IPS-15b (cell line): ENCODE measurements at regions not wholly inside any gene's neighbourhood (a gene's known extent, or its start where the extent isn't known, plus 50 kb on each side); places are given as distances from the start of the nearest gene placed in this dataset.

ENCODE experiments used
- H3K27me3 ChIP-seq: one replicate; pipeline ENCODE4 v1.6.1; 2013; ENCODE audit warnings: low read length; ENCODE audit not compliant: control insufficient read depth, insufficient read depth
- H3K36me3 ChIP-seq: one replicate; pipeline ENCODE4 v1.6.1; 2013; ENCODE audit warnings: low read length; ENCODE audit not compliant: control insufficient read depth, insufficient read depth
- H3K4me1 ChIP-seq: one replicate; pipeline ENCODE4 v1.6.1; 2013; ENCODE audit warnings: mild to moderate bottlenecking, low read length; ENCODE audit not compliant: control insufficient read depth, insufficient read depth
- H3K4me3 ChIP-seq: one replicate; pipeline ENCODE4 v1.5.1; 2013; ENCODE audit warnings: low read depth, low read length
- H3K9ac ChIP-seq: one replicate; pipeline ENCODE4 v1.6.1; 2013; ENCODE audit warnings: low read depth, mild to moderate bottlenecking, low read length
- H3K9me3 ChIP-seq: one replicate; pipeline ENCODE4 v1.6.1; 2013; ENCODE audit warnings: mild to moderate bottlenecking, low read length; ENCODE audit not compliant: control insufficient read depth, insufficient read depth

DNA sequence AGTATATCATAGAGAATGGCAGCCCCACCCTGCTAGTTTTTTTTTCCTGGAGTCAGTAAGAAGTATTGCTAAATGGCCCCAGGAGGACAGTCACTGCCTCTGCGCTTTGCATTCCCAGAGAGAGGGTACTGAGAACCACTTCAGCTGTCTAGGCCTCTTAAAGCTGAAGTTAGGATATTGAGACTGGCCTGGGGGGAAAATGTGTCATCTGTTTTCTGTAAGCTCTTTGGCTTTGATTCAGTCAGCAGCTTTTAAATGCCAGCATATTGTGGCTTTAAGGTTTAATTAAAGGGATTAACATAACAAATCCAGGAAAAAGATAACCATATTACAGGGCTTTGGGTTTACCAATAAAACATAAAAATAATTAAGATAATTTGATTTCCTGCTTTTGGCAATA is 852.0 kb downstream of the PCDH18 start:
- Histone ChIP-seq H3K36me3 (no peaks in the 10 kb centered on the region), H3K4me1 (no peaks in the 10 kb centered on the region), H3K27me3 (no peaks in the 10 kb centered on the region), H3K9me3 (no peaks in the 10 kb centered on the region), H3K4me3 (no peak overlapping the region), H3K9ac (no peak overlapping the region)

- no peaks in the 10 kb centered on the region for H3K36me3 ChIP-seq
- H3K27me3 ChIP-seq = no peaks in the 10 kb centered on the region
- no peaks in the 10 kb centered on the region for H3K9me3 ChIP-seq
- H3K9ac ChIP-seq = no peak overlapping the region
- H3K4me3 ChIP-seq = no peak overlapping the region
- H3K4me1 ChIP-seq = no peaks in the 10 kb centered on the region
Observed at GRCh38 chr4:136670265-136670664, 862.0 kb downstream of the PCDH18 start.

DNA sequence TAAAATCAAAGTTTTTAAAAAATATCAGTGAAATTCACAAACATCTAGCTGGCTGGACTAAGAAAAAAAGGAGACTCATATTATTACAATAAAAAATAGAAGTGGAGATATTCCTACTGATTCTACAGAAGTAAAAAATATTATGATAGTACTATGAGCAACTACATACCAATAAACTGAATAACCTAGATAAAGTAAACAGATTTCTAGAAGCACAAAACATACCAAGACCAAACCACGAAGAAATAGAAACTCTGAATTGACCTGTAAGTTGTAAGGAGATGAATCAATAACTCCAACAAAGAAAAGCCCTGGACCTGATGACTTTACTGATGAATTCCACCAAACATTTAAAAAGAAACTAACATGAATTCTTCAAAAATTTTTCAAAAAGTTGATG is 867.3 kb downstream of the PCDH18 start:
- H3K9me3 ChIP-seq = no peaks in the 10 kb centered on the region
- H3K4me3 ChIP-seq = no peak overlapping the region
- no peak overlapping the region for H3K9ac ChIP-seq
- H3K4me1 ChIP-seq = no peaks in the 10 kb centered on the region
- no peaks in the 10 kb centered on the region for H3K27me3 ChIP-seq
- H3K36me3 ChIP-seq = no peaks in the 10 kb centered on the region

GRCh38 chr4:136662539-136662938 is 869.8 kb downstream of the PCDH18 start:
- Histone ChIP-seq H3K9me3 (no peaks in the 10 kb centered on the region), H3K4me3 (no peak overlapping the region), H3K9ac (no peak overlapping the region), H3K4me1 (no peaks in the 10 kb centered on the region), H3K27me3 (no peaks in the 10 kb centered on the region), H3K36me3 (no peaks in the 10 kb centered on the region)

DNA sequence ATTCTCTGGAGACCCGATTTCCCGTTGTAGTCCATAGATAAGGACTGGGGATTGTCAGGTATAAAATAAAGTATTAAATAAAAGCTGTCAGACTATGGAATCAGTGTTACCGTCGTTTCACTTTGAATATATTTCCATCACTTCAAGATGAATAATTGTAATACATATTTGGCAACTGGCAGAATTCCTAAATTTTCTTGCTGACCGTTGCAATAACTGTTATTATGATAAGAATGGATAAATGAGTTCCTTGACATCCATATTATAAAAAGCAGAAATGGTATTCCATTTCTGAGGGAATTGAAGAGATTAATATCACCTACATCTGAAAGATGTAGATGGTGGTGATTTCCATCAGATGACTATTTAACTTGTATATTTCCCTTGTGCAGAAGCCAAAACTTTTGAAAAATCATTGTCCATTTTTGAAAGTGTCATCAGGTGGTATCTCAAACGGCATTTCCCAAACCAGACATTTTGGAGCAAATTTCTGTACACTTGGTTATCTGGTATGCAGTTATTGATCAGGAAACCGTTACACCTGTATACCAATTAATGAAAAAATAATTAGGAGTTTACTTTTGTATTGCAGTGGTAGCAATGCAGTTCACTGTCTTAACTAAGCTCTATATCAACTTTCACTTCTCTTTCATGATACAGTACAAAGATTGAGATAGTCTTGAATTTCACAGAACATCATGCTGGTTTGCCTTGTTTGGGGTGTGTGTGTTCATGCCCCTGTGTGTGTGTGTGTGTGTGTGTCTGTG is 878.5 kb downstream of the PCDH18 start:
- H3K9me3 ChIP-seq = no peaks in the 10 kb centered on the region
- no peak overlapping the region for H3K4me3 ChIP-seq

DNA sequence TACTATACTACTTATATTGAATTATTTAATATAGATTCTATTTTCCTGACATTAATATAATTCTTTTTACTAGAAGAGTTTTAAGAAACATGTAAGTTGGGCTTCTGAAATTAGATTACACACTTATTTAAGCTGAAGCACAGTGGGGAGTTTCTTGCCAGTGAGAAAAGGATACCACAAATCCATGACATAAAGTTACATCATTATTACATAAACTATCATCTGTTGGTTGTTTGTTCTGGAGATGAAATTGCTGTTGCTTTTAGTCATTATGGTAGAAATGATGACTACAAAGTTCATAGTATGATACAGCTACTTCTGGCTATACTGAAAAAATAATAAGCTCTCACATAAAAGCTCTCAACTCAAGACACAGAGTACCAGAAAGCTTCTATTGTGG is 880.4 kb downstream of the PCDH18 start:
- no peak overlapping the region for H3K4me3 ChIP-seq
- no peaks in the 10 kb centered on the region for H3K9me3 ChIP-seq
- no peaks in the 10 kb centered on the region for H3K36me3 ChIP-seq
- H3K4me1 ChIP-seq = no peaks in the 10 kb centered on the region
- H3K9ac ChIP-seq = no peak overlapping the region
- no peaks in the 10 kb centered on the region for H3K27me3 ChIP-seq

More for the DNA sequence above, 878.5 kb downstream of the PCDH18 start:
- H3K27me3 ChIP-seq = no peaks in the 10 kb centered on the region
- H3K4me1 ChIP-seq = no peaks in the 10 kb centered on the region
- H3K9ac ChIP-seq = no peak overlapping the region
- H3K36me3 ChIP-seq = no peaks in the 10 kb centered on the region

DNA sequence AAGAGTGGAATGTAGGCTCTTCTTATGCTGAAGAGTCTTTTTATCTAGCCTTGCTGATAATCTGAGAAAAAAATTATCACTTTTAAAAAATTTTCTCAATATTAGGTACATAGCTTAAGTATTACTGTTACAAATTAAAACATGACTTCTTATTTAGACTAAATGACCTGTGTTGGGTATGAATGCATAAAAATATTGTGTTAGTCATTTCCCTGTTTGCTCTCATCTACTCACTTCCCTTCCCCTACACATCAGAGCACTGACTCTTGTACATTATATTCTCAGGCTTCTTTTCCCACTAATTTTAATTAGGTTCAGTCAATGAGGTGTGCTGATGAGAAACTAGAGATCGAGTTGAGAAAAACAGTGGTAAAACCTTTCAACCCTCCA is 881.0 kb downstream of the PCDH18 start:
- no peaks in the 10 kb centered on the region for H3K4me1 ChIP-seq
- H3K27me3 ChIP-seq = no peaks in the 10 kb centered on the region
- H3K9ac ChIP-seq = no peak overlapping the region
- no peak overlapping the region for H3K4me3 ChIP-seq
- H3K36me3 ChIP-seq = no peaks in the 10 kb centered on the region
- no peaks in the 10 kb centered on the region for H3K9me3 ChIP-seq

DNA sequence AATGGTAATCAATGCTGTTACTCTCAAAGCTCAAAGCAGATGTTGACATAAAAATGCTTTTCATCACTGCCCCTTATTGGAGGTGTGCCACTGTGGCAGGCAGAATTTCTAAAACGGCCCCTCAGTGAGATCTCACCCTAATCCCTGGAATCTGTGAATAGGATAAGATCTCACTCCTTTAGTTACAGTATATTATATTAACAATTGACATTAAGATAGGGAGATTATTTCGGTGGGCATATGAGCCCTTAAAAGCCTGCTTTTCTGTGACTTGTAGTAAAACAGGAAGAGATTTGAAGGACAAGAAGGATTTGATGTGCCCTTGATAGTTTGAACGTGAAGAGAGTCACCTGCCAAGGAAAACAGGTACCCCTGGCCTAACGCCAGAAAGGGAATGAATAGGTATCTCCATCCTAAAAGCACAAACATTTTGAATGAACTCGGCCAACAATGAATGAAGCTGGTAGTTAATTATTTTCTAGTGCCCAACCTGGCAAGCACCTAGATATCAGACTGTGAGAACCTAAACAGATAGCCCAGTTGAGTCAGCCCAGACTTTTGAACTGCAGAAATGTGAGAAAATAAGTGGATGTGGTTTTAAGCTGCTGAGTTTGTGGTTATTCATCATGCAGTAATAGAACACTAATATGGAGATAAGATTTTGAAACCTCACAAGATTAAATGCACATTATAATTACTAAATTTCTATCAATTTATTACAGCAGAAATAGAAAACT is 881.6 kb downstream of the PCDH18 start:
- no peaks in the 10 kb centered on the region for H3K4me1 ChIP-seq
- no peaks in the 10 kb centered on the region for H3K27me3 ChIP-seq
- no peaks in the 10 kb centered on the region for H3K36me3 ChIP-seq
- no peak overlapping the region for H3K4me3 ChIP-seq
- no peaks in the 10 kb centered on the region for H3K9me3 ChIP-seq
- no peak overlapping the region for H3K9ac ChIP-seq

GRCh38 chr4:136644279-136644678 is 888.0 kb downstream of the PCDH18 start:
- H3K9me3 ChIP-seq = no peaks in the 10 kb centered on the region
- H3K9ac ChIP-seq = no peak overlapping the region
- no peaks in the 10 kb centered on the region for H3K36me3 ChIP-seq
- no peaks in the 10 kb centered on the region for H3K27me3 ChIP-seq
- H3K4me1 ChIP-seq = no peaks in the 10 kb centered on the region
- H3K4me3 ChIP-seq = no peak overlapping the region

- Histone ChIP-seq H3K4me3 (no peak overlapping the region), H3K4me1 (no peaks in the 10 kb centered on the region), H3K27me3 (no peaks in the 10 kb centered on the region), H3K9ac (no peak overlapping the region), H3K36me3 (no peaks in the 10 kb centered on the region), H3K9me3 (no peaks in the 10 kb centered on the region)
Observed at GRCh38 chr4:136643416-136643815, 888.9 kb downstream of the PCDH18 start.

- no peaks in the 10 kb centered on the region for H3K27me3 ChIP-seq
- H3K4me1 ChIP-seq = peaks cover 2% of the 10 kb centered on the region
- H3K36me3 ChIP-seq = no peaks in the 10 kb centered on the region
- no peak overlapping the region for H3K4me3 ChIP-seq
- no peak overlapping the region for H3K9ac ChIP-seq
- no peaks in the 10 kb centered on the region for H3K9me3 ChIP-seq
Observed at GRCh38 chr4:136637071-136637777, 895.1 kb downstream of the PCDH18 start.

GRCh38 chr4:136636155-136636554 is 896.1 kb downstream of the PCDH18 start:
- Histone ChIP-seq H3K9me3 (no peaks in the 10 kb centered on the region), H3K36me3 (no peaks in the 10 kb centered on the region), H3K9ac (no peak overlapping the region), H3K4me1 (peaks cover 2% of the 10 kb centered on the region), H3K27me3 (no peaks in the 10 kb centered on the region), H3K4me3 (no peak overlapping the region)
